Endodermal cell (in vitro differentiated cells): ENCODE measurements at regions not wholly inside any gene's neighbourhood (a gene's known extent, or its start where the extent isn't known, plus 50 kb on each side); places are given as distances from the start of the nearest gene placed in this dataset.

Experiments
- DNase-seq: peaks from one replicate; pipeline ENCODE4 v3.0.0-alpha.2; 2017
- H3K27ac ChIP-seq: 2 replicates; pipeline ENCODE4 v1.5.1; 2013; ENCODE audit warnings: mild to moderate bottlenecking, low read depth, low read length, moderate library complexity
- H3K27me3 ChIP-seq: 2 replicates; pipeline ENCODE4 v1.6.1; 2013; ENCODE audit warnings: mild to moderate bottlenecking, low read length, moderate library complexity; ENCODE audit not compliant: insufficient read depth, control insufficient read depth, poor library complexity, severe bottlenecking
- H3K36me3 ChIP-seq: 2 replicates; pipeline ENCODE4 v1.7.0; 2013; ENCODE audit warnings: mild to moderate bottlenecking, low read length, moderate library complexity; ENCODE audit not compliant: control insufficient read depth, insufficient read depth
- H3K4me1 ChIP-seq: one replicate; pipeline ENCODE4 v1.7.0; 2013; ENCODE audit warnings: low read length; ENCODE audit not compliant: control insufficient read depth, insufficient read depth
- H3K4me3 ChIP-seq: 2 replicates; pipeline ENCODE4 v1.5.1; 2013; ENCODE audit warnings: mild to moderate bottlenecking, low read length, moderate library complexity
- H3K9ac ChIP-seq: 2 replicates; pipeline ENCODE4 v1.6.1; 2013; ENCODE audit warnings: mild to moderate bottlenecking, low read length, moderate library complexity; ENCODE audit not compliant: poor library complexity, severe bottlenecking; ENCODE audit errors: extremely low read depth
- H3K9me3 ChIP-seq: 2 replicates; pipeline ENCODE4 v1.6.1; 2013; ENCODE audit warnings: mild to moderate bottlenecking, low read length, moderate library complexity; ENCODE audit not compliant: control insufficient read depth
- H3K27ac Mint-ChIP-seq: 2 replicates; pipeline ENCODE4 v1.8.0; 2020; ENCODE audit warnings: mixed read lengths
- H3K27me3 Mint-ChIP-seq: 2 replicates; pipeline ENCODE4 v1.8.0; 2021; ENCODE audit warnings: mild to moderate bottlenecking, mixed read lengths; ENCODE audit not compliant: insufficient read depth
- H3K36me3 Mint-ChIP-seq: 2 replicates; pipeline ENCODE4 v1.8.0; 2020; ENCODE audit warnings: low read depth, mixed read lengths
- H3K4me1 Mint-ChIP-seq: 2 replicates; pipeline ENCODE4 v1.8.0; 2020; ENCODE audit warnings: mixed read lengths
- H3K4me3 Mint-ChIP-seq: 2 replicates; pipeline ENCODE4 v1.8.0; 2020; ENCODE audit warnings: mild to moderate bottlenecking, moderate library complexity, mixed read lengths
- H3K9me3 Mint-ChIP-seq: 2 replicates; pipeline ENCODE4 v1.8.0; 2020; ENCODE audit warnings: mild to moderate bottlenecking, mixed read lengths
- WGBS, 2 experiments: methylation state at CpG; one replicate each; pipeline versions ENCODE4 v1.1.5 to v1.1.7; 2013; ENCODE audit warnings: missing lambda C conversion rate in 2 of 2, mixed read lengths in 1 of 2; ENCODE audit not compliant: insufficient coverage in 1 of 2, insufficient read length in 1 of 2; 5-methylcytosine and 5-hydroxymethylcytosine counted together
- TF ChIP-seq, protein P1 (sequence below): fragments of 200-600 bp; sonication (generic); conservative IDR thresholded peaks from 2 replicates; pipeline ENCODE4 v1.5.0; 2021; ENCODE audit warnings: antibody characterized with exemption, mild to moderate bottlenecking

- Histone ChIP-seq H3K27me3 (no peaks in the 10 kb centered on the region), H3K9ac (no peak overlapping the region), H3K4me3 (no peak overlapping the region), H3K27ac (no peak overlapping the region), H3K36me3 (no peaks in the 10 kb centered on the region), H3K4me1 (peaks cover 3% of the 10 kb centered on the region), H3K9me3 (no peaks in the 10 kb centered on the region)
- Mint-ChIP-seq H3K36me3 (no peaks in the 10 kb centered on the region), H3K27me3 (peaks cover 2% of the 10 kb centered on the region), H3K4me1 (peaks cover 5% of the 10 kb centered on the region), H3K9me3 (peaks cover 10% of the 10 kb centered on the region), H3K4me3 (no peak overlapping the region), H3K27ac (no peak overlapping the region)
- TF ChIP-seq, protein P1, sequence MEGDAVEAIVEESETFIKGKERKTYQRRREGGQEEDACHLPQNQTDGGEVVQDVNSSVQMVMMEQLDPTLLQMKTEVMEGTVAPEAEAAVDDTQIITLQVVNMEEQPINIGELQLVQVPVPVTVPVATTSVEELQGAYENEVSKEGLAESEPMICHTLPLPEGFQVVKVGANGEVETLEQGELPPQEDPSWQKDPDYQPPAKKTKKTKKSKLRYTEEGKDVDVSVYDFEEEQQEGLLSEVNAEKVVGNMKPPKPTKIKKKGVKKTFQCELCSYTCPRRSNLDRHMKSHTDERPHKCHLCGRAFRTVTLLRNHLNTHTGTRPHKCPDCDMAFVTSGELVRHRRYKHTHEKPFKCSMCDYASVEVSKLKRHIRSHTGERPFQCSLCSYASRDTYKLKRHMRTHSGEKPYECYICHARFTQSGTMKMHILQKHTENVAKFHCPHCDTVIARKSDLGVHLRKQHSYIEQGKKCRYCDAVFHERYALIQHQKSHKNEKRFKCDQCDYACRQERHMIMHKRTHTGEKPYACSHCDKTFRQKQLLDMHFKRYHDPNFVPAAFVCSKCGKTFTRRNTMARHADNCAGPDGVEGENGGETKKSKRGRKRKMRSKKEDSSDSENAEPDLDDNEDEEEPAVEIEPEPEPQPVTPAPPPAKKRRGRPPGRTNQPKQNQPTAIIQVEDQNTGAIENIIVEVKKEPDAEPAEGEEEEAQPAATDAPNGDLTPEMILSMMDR, result no peak
- DNase-seq, result no peak
These were observed 136.8 kb upstream of the USP25 start for GRCh38 chr21:15592957-15593356.

GRCh38 chr21:15601390-15601789 lies 128.4 kb upstream of the USP25 start:
- TF ChIP-seq, protein P1, result no peak
- Mint-ChIP-seq H3K27me3 (peaks cover 2% of the 10 kb centered on the region), H3K4me3 (no peak overlapping the region), H3K9me3 (peaks cover 16% of the 10 kb centered on the region), H3K27ac (no peak overlapping the region), H3K4me1 (peaks cover 8% of the 10 kb centered on the region), H3K36me3 (no peaks in the 10 kb centered on the region)
- Histone ChIP-seq H3K4me3 (no peak overlapping the region), H3K27ac (no peak overlapping the region), H3K9me3 (no peaks in the 10 kb centered on the region), H3K9ac (no peak overlapping the region), H3K27me3 (no peaks in the 10 kb centered on the region), H3K36me3 (no peaks in the 10 kb centered on the region), H3K4me1 (no peaks in the 10 kb centered on the region)
- DNase-seq, result no peak

DNA sequence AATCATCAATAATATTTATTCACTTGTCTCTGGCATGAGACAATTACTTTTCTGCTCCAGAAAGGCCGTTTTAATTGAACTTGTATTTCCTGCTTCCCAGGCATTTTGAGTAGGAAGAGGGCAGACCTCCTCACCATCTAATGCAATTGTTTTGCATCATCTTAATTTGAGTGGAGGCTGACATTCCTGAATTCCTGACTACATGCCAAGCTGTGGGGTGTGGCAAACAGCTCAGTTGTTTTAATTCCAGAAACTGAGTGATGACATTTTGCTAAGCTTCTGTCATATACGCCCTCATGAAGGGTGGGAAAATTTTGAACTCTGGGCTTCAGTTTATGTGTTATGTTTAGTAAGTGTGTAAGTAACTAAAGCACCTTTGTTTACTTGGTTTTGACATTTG lies 125.4 kb upstream of the USP25 start:
- H3K4me3 Mint-ChIP-seq, result no peak overlapping the region
- no peaks in the 10 kb centered on the region for H3K4me1 ChIP-seq
- H3K36me3 ChIP-seq, result no peaks in the 10 kb centered on the region
- no peak for DNase-seq
- WGBS, 2 experiments, result 75 to 78% methylated on average over 2 of the region's 2 CpGs
- no peak overlapping the region for H3K27ac ChIP-seq
- no peaks in the 10 kb centered on the region for H3K9me3 Mint-ChIP-seq
- H3K27me3 ChIP-seq, result no peaks in the 10 kb centered on the region
- H3K9me3 ChIP-seq, result no peaks in the 10 kb centered on the region
- no peak overlapping the region for H3K27ac Mint-ChIP-seq
- no peaks in the 10 kb centered on the region for H3K27me3 Mint-ChIP-seq
- H3K4me1 Mint-ChIP-seq, result peaks cover 8% of the 10 kb centered on the region
- no peaks in the 10 kb centered on the region for H3K36me3 Mint-ChIP-seq
- H3K9ac ChIP-seq, result no peak overlapping the region
- no peak overlapping the region for H3K4me3 ChIP-seq
- TF ChIP-seq, protein P1, result no peak
